Colonic mucosa (tissue), 4 donors: ENCODE measurements at regions not wholly inside any gene's neighbourhood (a gene's known extent, or its start where the extent isn't known, plus 50 kb on each side); places are given as distances from the start of the nearest gene placed in this dataset.

Experiments used
- DNase-seq: peaks from one replicate; pipeline ENCODE4 v3.0.0-alpha.2; 2020
- H3K27ac ChIP-seq: fragments of 200-600 bp; one replicate; pipeline ENCODE4 v1.8.0; 2021
- H3K27me3 ChIP-seq: fragments of 200-600 bp; one replicate; pipeline ENCODE4 v1.8.0; 2021
- H3K36me3 ChIP-seq: fragments of 200-600 bp; one replicate; pipeline ENCODE4 v1.8.0; 2021
- H3K4me1 ChIP-seq: fragments of 200-600 bp; one replicate; pipeline ENCODE4 v1.8.0; 2021; ENCODE audit warnings: mild to moderate bottlenecking
- H3K4me3 ChIP-seq: fragments of 200-600 bp; one replicate; pipeline ENCODE4 v1.8.0; 2021
- H3K9ac ChIP-seq, 2 donors: one replicate each; pipeline ENCODE4 v1.7.0; 2013; ENCODE audit warnings: control low read depth in 2 of 2, low read depth in 2 of 2, low read length in 2 of 2
- H3K9me3 ChIP-seq: fragments of 200-600 bp; one replicate; pipeline ENCODE4 v1.8.0; 2021
- CTCF ChIP-seq: fragments of 200-600 bp; IDR thresholded peaks from one replicate; pipeline ENCODE4 v1.8.0; 2022; ENCODE audit warnings: antibody characterized with exemption, mild to moderate bottlenecking
- intact Hi-C: fragments of 100-400 bp; cut with DNase I; formaldehyde crosslinking; loops from one replicate; pipeline ENCODE4 v1.14.1; 2022
- donor health status: healthy.
- donor health status: DM: no; HTN: no; CAD: no.
- donor health status: DM: no; HTN: no; CAD: no.

GRCh38 chr5:89359046-89359445 is 476.1 kb upstream of the MEF2C start:
- H3K36me3 ChIP-seq = no peaks in the 10 kb centered on the region
- no peak overlapping the region for H3K4me3 ChIP-seq
- no peak overlapping the region for H3K9ac ChIP-seq
- H3K27ac ChIP-seq = no peak overlapping the region
- intact Hi-C loops = no loop called here
- TF ChIP-seq CTCF = no peak
- no peaks in the 10 kb centered on the region for H3K27me3 ChIP-seq
- H3K4me1 ChIP-seq = no peaks in the 10 kb centered on the region
- H3K9me3 ChIP-seq = no peaks in the 10 kb centered on the region
- no peak for DNase-seq

GRCh38 chr5:89353837-89354551 is 471.0 kb upstream of the MEF2C start:
- H3K36me3 ChIP-seq = no peaks in the 10 kb centered on the region
- H3K9me3 ChIP-seq = no peaks in the 10 kb centered on the region
- no peaks in the 10 kb centered on the region for H3K4me1 ChIP-seq
- no peak for DNase-seq
- H3K4me3 ChIP-seq = no peak overlapping the region
- no peaks in the 10 kb centered on the region for H3K27me3 ChIP-seq
- H3K9ac ChIP-seq = no peak overlapping the region
- intact Hi-C loops = no loop called here
- TF ChIP-seq CTCF = no peak
- no peak overlapping the region for H3K27ac ChIP-seq

- DNase-seq = no peak
- no peaks in the 10 kb centered on the region for H3K9me3 ChIP-seq
These were observed 469.0 kb upstream of the MEF2C start for GRCh38 chr5:89351975-89352374.

GRCh38 chr5:89351222-89351621 is 468.2 kb upstream of the MEF2C start:
- DNase-seq = no peak
- H3K9ac ChIP-seq = no peak overlapping the region
- H3K4me3 ChIP-seq = no peak overlapping the region
- TF ChIP-seq CTCF = no peak
- H3K4me1 ChIP-seq = no peaks in the 10 kb centered on the region
- H3K27ac ChIP-seq = no peak overlapping the region
- H3K27me3 ChIP-seq = no peaks in the 10 kb centered on the region
- no peaks in the 10 kb centered on the region for H3K36me3 ChIP-seq
- intact Hi-C loops = no loop called here
- no peaks in the 10 kb centered on the region for H3K9me3 ChIP-seq

More at GRCh38 chr5:89351975-89352374, 469.0 kb upstream of the MEF2C start:
- no peak overlapping the region for H3K4me3 ChIP-seq
- no peak overlapping the region for H3K9ac ChIP-seq
- H3K27ac ChIP-seq = no peak overlapping the region
- H3K36me3 ChIP-seq = no peaks in the 10 kb centered on the region
- TF ChIP-seq CTCF = no peak
- H3K4me1 ChIP-seq = no peaks in the 10 kb centered on the region
- no peaks in the 10 kb centered on the region for H3K27me3 ChIP-seq
- intact Hi-C loops = no loop called here

- Histone ChIP-seq H3K9me3 (no peaks in the 10 kb centered on the region), H3K9ac (no peak overlapping the region), H3K27me3 (no peaks in the 10 kb centered on the region), H3K4me3 (no peak overlapping the region), H3K4me1 (no peaks in the 10 kb centered on the region), H3K36me3 (no peaks in the 10 kb centered on the region), H3K27ac (no peak overlapping the region)
- TF ChIP-seq CTCF = no peak
- intact Hi-C loops = no loop called here
- DNase-seq = no peak
These were observed 467.7 kb upstream of the MEF2C start for GRCh38 chr5:89350684-89351083.
